Body of pancreas (tissue), 4 donors: ENCODE measurements at regions not wholly inside any gene's neighbourhood (a gene's known extent, or its start where the extent isn't known, plus 50 kb on each side); places are given as distances from the start of the nearest gene placed in this dataset.

Experiments used
- ATAC-seq: fragments of 150-250 bp; one replicate; pipeline ENCODE4 v1.9.1; 2016
- DNase-seq, 4 donors: peaks; one replicate each; pipeline ENCODE4 v3.0.0-alpha.2; 2019
- H3K27ac ChIP-seq, 4 donors: fragments of 200-600 bp; sonication (generic); 1 replicate in 3 of 4; 2 replicates in 1 of 4; pipeline versions ENCODE4 v1.5.1 to v1.6.1; 2016 to 2019; ENCODE audit warnings: mild to moderate bottlenecking in 1 of 4, mixed read lengths in 1 of 4, moderate library complexity in 1 of 4
- H3K27me3 ChIP-seq, 2 donors: fragments of 200-600 bp; sonication (generic); one replicate each; pipeline ENCODE4 v1.6.0; 2016; ENCODE audit warnings: mild to moderate bottlenecking in 1 of 2
- H3K36me3 ChIP-seq, 2 donors: fragments of 200-600 bp; sonication (generic); replicated peaks in 1 of 2; 2 replicates each; pipeline ENCODE4 v1.5.1; 2016; ENCODE audit warnings: low read depth in 2 of 2; ENCODE audit not compliant: insufficient read depth in 1 of 2
- H3K4me1 ChIP-seq: fragments of 200-600 bp; sonication (generic); one replicate; pipeline ENCODE4 v1.6.0; 2016
- H3K4me3 ChIP-seq, 2 donors: fragments of 200-600 bp; sonication (generic); 1 replicate in 1 of 2; 2 replicates in 1 of 2; pipeline ENCODE4 v1.5.1; 2016 to 2019
- H3K9me3 ChIP-seq, 3 donors: fragments of 200-600 bp; sonication (generic); 1 replicate in 2 of 3; 2 replicates in 1 of 3; pipeline ENCODE4 v1.5.1; 2016
- CTCF ChIP-seq, 7 experiments: fragments of 450-650 bp in 4 of 7; fragments of 200-600 bp in 3 of 7; sonication (generic) in 3 of 7; IDR thresholded peaks; one replicate each; pipeline ENCODE4 v1.5.1; 2016 to 2019; ENCODE audit warnings: antibody characterized with exemption in 7 of 7
- POLR2A ChIP-seq, 3 donors: fragments of 450-650 bp; IDR thresholded peaks; one replicate each; pipeline ENCODE4 v1.6.1; 2016; ENCODE audit warnings: antibody characterized with exemption in 3 of 3, mild to moderate bottlenecking in 2 of 3
- WGBS, 2 donors: methylation state at CpG; one replicate each; pipeline ENCODE4 v1.1.5; 2017; 5-methylcytosine and 5-hydroxymethylcytosine counted together
- intact Hi-C: fragments of 100-400 bp; cut with DNase I; formaldehyde crosslinking; loops from one replicate; pipeline ENCODE4 v1.15.1; 2023

- Histone ChIP-seq H3K27me3 (no peaks in the 10 kb centered on the region), H3K4me1 (no peaks in the 10 kb centered on the region), H3K4me3 (no peak overlapping the region), H3K27ac (no peak overlapping the region), H3K36me3 (no peaks in the 10 kb centered on the region), H3K9me3 (no peaks in the 10 kb centered on the region)
- 57 to 70% methylated on average over 3 of the region's 3 CpGs for WGBS, 2 donors
- no peak for TF ChIP-seq POLR2A (IDR thresholded peaks at IDR 0.05)
- no peak for TF ChIP-seq CTCF (IDR thresholded peaks at IDR 0.05)
- intact Hi-C loops = no loop called here
- DNase-seq (no peak), ATAC-seq (no peak)
Observed at GRCh38 chr13:74423434-74423833, 289.2 kb upstream of the KLF12 start.

DNA sequence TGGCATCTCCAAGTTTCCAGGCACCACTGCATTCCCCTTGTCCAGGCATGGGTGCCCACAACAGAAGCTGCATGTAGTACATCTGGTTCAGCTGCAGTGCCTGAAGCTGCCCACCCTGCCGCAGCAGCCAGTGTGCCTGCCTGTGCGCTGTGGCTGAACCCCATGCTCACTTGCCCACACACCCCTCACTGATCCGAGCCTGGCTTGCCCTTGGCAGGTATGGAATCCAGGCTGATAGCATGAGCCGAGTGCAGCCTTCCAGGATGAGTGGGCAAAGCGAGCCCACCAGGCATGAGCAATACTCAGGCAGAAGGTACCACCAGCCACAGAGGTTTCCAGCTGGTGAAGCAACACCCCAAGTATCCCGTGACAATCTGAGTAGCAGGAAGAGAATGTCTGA, 280.3 kb upstream of the KLF12 start:
- Histone ChIP-seq H3K4me3 (no peak overlapping the region), H3K27ac (no peak overlapping the region), H3K4me1 (no peaks in the 10 kb centered on the region), H3K9me3 (peaks cover 0 to 14% (median 0%) of the 10 kb centered on the region in 3 donors), H3K36me3 (no peaks in the 10 kb centered on the region), H3K27me3 (no peaks in the 10 kb centered on the region)
- no peak for TF ChIP-seq CTCF (IDR thresholded peaks at IDR 0.05)
- intact Hi-C loops = no loop called here
- WGBS, 2 donors = 70 to 72% methylated on average over 6 of the region's 6 CpGs
- DNase-seq (no peak), ATAC-seq (no peak)

- ATAC-seq = no peak
- H3K27me3 ChIP-seq = no peaks in the 10 kb centered on the region
- WGBS, 2 donors = 81 to 93% methylated on average over 3 to 8 of the region's 8 CpGs
- intact Hi-C loops = no loop called here
- DNase-seq = no peak
- H3K4me3 ChIP-seq = no peak overlapping the region
- no peaks in the 10 kb centered on the region for H3K4me1 ChIP-seq
- H3K27ac ChIP-seq = no peak overlapping the region
- no peaks in the 10 kb centered on the region for H3K36me3 ChIP-seq
- TF ChIP-seq POLR2A (IDR thresholded peaks at IDR 0.05) (no peak), CTCF (IDR thresholded peaks at IDR 0.05) (no peak)
- peaks cover 0 to 14% (median 0%) of the 10 kb centered on the region in 3 donors for H3K9me3 ChIP-seq
Observed at GRCh38 chr13:74413482-74413881, 279.3 kb upstream of the KLF12 start.

DNA sequence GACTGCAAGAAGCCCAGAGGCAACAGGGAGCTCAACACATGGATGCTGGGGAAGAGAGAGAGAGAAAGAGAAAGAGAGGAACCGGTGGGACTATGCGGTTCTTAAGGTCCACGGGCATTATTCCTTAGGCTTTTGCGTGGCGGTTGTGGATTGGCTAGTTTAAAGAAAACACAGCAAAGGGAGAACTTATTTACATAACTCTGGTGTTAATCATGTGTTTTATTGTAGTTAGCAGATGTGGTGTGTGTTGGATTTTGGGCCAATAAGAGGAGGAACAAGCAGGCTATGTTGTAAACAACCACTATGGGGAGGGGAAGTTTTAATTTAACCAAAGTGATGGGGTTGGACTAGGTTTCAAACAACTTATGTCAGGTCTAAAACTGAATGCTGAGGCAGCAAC, 275.3 kb upstream of the KLF12 start:
- ATAC-seq = no peak
- intact Hi-C loops = no loop called here
- Histone ChIP-seq H3K27ac (no peak overlapping the region), H3K9me3 (peaks cover 0 to 12% (median 0%) of the 10 kb centered on the region in 3 donors), H3K4me1 (no peaks in the 10 kb centered on the region), H3K36me3 (no peaks in the 10 kb centered on the region), H3K4me3 (no peak overlapping the region), H3K27me3 (no peaks in the 10 kb centered on the region)
- TF ChIP-seq CTCF (IDR thresholded peaks at IDR 0.05) (no peak), POLR2A (IDR thresholded peaks at IDR 0.05) (no peak)
- WGBS, 2 donors = 65 to 71% methylated on average over 5 of the region's 5 CpGs
- no peak for DNase-seq

GRCh38 chr13:74406420-74406819, 272.2 kb upstream of the KLF12 start:
- Histone ChIP-seq H3K27ac (no peak overlapping the region), H3K9me3 (no peaks in the 10 kb centered on the region), H3K36me3 (no peaks in the 10 kb centered on the region), H3K27me3 (no peaks in the 10 kb centered on the region), H3K4me1 (no peaks in the 10 kb centered on the region), H3K4me3 (no peak overlapping the region)
- ATAC-seq (no peak), DNase-seq (no peak)
- 51 to 53% methylated on average over 3 of the region's 3 CpGs for WGBS, 2 donors
- intact Hi-C loops = no loop called here
- no peak for TF ChIP-seq POLR2A (IDR thresholded peaks at IDR 0.05)
- no peak for TF ChIP-seq CTCF (IDR thresholded peaks at IDR 0.05)
